ENCODE measurements at regions not wholly inside any gene's neighbourhood (a gene's known extent, or its start where the extent isn't known, plus 50 kb on each side); places are given as distances from the start of the nearest gene placed in this dataset.

- no peak overlapping the region for H3K4me3 ChIP-seq (ENCODE audit: low read depth, low read length)
- H3K4me1 ChIP-seq (ENCODE audit: control insufficient read depth, insufficient read depth, low read length) = no peaks in the 10 kb centered on the region
- no peak overlapping the region for H3K27ac ChIP-seq (ENCODE audit: extremely low read depth, low read depth, low read length)
- POLR2A ChIA-PET = no interaction called here
- CTCF ChIA-PET = no interaction called here
- TF ChIP-seq ZNF488 (tag by site-specific recombination; IDR thresholded peaks at IDR 0.05) (no peak), ZNF670 (tag by site-specific recombination; IDR thresholded peaks at IDR 0.05; ENCODE audit: low read depth) (no peak), ZNF639 (tag by site-specific recombination; IDR thresholded peaks at IDR 0.05) (no peak), ZFP69B (tag by site-specific recombination; IDR thresholded peaks at IDR 0.05) (no peak), REPIN1 (tag by site-specific recombination; IDR thresholded peaks at IDR 0.05; ENCODE audit: low read depth) (no peak), ZNF26 (tag by site-specific recombination; IDR thresholded peaks at IDR 0.05) (no peak), ZSCAN30 (tag by site-specific recombination; IDR thresholded peaks at IDR 0.05) (no peak)
- H3K9me3 ChIP-seq (ENCODE audit: control insufficient read depth, insufficient read depth, low read depth, low read length) = no peaks in the 10 kb centered on the region
- H3K36me3 ChIP-seq (ENCODE audit: control insufficient read depth in 2 of 2, insufficient read depth in 1 of 2, low read length in 2 of 2) = no peaks in the 10 kb centered on the region
Measured at GRCh38 chr14:82447586-82447985, 913.9 kb upstream of the SEL1L start.

- ChIA-PET POLR2A (no interaction called here), CTCF (no interaction called here)
- Histone ChIP-seq H3K4me3 (ENCODE audit: low read depth, low read length) (no peak overlapping the region), H3K9me3 (ENCODE audit: control insufficient read depth, insufficient read depth, low read depth, low read length) (no peaks in the 10 kb centered on the region), H3K4me1 (ENCODE audit: control insufficient read depth, insufficient read depth, low read length) (no peaks in the 10 kb centered on the region), H3K27ac (ENCODE audit: extremely low read depth, low read depth, low read length) (no peak overlapping the region), H3K36me3 (ENCODE audit: control insufficient read depth in 2 of 2, insufficient read depth in 1 of 2, low read length in 2 of 2) (no peaks in the 10 kb centered on the region)
- TF ChIP-seq ZNF302 (tag by site-specific recombination; IDR thresholded peaks at IDR 0.05; ENCODE audit: low read depth) (no peak), ZFHX2 (tag by site-specific recombination; conservative IDR thresholded peaks at IDR 0.05) (no peak), ZNF560 (tag by site-specific recombination; IDR thresholded peaks at IDR 0.05; ENCODE audit: borderline replicate concordance) (no peak), ZNF513 (tag by site-specific recombination; IDR thresholded peaks at IDR 0.05) (no peak), ZBTB1 (tag by site-specific recombination; IDR thresholded peaks at IDR 0.05) (no peak), ZNF626 (tag by site-specific recombination; IDR thresholded peaks at IDR 0.05) (no peak), ZNF416 (tag by site-specific recombination; IDR thresholded peaks at IDR 0.05) (no peak), ZNF394 (tag by site-specific recombination; IDR thresholded peaks at IDR 0.05; ENCODE audit: borderline replicate concordance) (no peak), ZNF37A (tag by site-specific recombination; IDR thresholded peaks at IDR 0.05) (no peak), KLF7 (tag by site-specific recombination; IDR thresholded peaks at IDR 0.05; ENCODE audit: borderline replicate concordance) (no peak), SETDB1 (IDR thresholded peaks at IDR 0.05; ENCODE audit: insufficient read length, low read length) (no peak), ZNF223 (tag by site-specific recombination; IDR thresholded peaks at IDR 0.05) (no peak), ZNF423 (tag by site-specific recombination; IDR thresholded peaks at IDR 0.05) (no peak), BCL6B (tag by site-specific recombination; IDR thresholded peaks at IDR 0.05) (no peak), ZNF350 (tag by site-specific recombination; IDR thresholded peaks at IDR 0.05) (no peak), ZBTB21 (tag by site-specific recombination; IDR thresholded peaks at IDR 0.05) (no peak), HOXD13 (CRISPR knock-in tag; IDR thresholded peaks at IDR 0.05; ENCODE audit: borderline replicate concordance) (no peak), ZNF280D (tag by site-specific recombination; IDR thresholded peaks at IDR 0.05) (no peak), ZNF133 (tag by site-specific recombination; IDR thresholded peaks at IDR 0.05) (no peak)
Measured at GRCh38 chr14:82449926-82450468, 916.3 kb upstream of the SEL1L start.
